ENCODE measurements at regions not wholly inside any gene's neighbourhood (a gene's known extent, or its start where the extent isn't known, plus 50 kb on each side); places are given as distances from the start of the nearest gene placed in this dataset.

DNA sequence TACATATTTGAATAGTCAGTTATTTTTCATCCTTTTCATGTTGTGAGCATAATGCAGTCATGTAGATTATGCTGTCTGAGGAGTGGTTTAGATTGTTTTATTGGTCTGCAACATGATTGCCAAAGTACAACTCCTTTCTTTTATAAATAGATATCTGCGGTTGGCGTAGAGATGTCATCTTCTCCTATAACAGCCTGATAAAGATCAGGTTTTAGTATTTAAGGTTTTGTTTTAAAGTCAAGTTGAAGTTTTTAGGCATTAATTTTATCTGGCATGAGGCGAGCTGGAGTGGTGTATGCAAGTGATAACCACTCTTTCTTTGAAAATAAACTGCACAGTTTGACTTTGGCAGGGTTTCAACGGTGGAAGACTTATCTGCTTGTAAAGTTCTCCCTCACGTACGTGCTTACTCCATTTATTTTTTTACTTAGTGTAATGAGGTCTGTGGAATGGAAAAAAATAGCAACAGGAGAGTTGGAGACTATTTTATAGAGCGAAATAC, 126.3 kb downstream of the FBXO8 start:
- TF ChIP-seq, protein P1, sequence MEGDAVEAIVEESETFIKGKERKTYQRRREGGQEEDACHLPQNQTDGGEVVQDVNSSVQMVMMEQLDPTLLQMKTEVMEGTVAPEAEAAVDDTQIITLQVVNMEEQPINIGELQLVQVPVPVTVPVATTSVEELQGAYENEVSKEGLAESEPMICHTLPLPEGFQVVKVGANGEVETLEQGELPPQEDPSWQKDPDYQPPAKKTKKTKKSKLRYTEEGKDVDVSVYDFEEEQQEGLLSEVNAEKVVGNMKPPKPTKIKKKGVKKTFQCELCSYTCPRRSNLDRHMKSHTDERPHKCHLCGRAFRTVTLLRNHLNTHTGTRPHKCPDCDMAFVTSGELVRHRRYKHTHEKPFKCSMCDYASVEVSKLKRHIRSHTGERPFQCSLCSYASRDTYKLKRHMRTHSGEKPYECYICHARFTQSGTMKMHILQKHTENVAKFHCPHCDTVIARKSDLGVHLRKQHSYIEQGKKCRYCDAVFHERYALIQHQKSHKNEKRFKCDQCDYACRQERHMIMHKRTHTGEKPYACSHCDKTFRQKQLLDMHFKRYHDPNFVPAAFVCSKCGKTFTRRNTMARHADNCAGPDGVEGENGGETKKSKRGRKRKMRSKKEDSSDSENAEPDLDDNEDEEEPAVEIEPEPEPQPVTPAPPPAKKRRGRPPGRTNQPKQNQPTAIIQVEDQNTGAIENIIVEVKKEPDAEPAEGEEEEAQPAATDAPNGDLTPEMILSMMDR (IDR thresholded peaks at IDR 0.05; ENCODE audit: borderline replicate concordance, insufficient read depth, low read depth, low read length): no peak
- no peak overlapping the region for H3K4me3 ChIP-seq (ENCODE audit: low read depth, low read length)

DNA sequence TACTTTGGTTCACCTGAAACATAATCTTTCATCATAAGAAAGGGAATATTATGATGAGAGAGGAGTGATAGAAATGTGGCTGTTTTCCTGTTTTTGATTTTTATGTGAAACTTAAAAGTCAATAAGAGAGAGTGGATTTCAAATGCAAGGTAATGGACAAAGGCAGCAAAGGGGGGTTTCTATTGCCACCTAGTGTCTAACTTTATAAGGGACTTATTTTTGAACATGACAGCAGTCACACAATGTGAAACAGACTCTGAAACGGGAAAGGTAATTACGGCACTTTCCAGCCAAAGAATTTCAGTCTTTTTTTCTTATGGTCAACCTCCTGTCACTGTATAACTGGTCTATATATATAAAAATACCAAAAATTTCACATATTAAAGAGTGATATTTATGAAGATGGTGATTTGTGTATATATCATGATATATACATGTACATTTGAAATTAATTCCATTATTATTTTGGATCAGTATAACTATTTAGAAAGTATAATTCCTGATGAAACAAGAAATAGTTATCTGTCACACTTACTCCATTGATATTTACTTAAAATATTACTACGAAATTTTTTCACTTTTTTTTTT, 127.1 kb downstream of the FBXO8 start:
- no peak overlapping the region for H3K4me3 ChIP-seq (ENCODE audit: low read depth, low read length)
- TF ChIP-seq, protein P1 (IDR thresholded peaks at IDR 0.05; ENCODE audit: borderline replicate concordance, insufficient read depth, low read depth, low read length): peak; percentile 47; the same call in 1 of the 2 replicates

DNA sequence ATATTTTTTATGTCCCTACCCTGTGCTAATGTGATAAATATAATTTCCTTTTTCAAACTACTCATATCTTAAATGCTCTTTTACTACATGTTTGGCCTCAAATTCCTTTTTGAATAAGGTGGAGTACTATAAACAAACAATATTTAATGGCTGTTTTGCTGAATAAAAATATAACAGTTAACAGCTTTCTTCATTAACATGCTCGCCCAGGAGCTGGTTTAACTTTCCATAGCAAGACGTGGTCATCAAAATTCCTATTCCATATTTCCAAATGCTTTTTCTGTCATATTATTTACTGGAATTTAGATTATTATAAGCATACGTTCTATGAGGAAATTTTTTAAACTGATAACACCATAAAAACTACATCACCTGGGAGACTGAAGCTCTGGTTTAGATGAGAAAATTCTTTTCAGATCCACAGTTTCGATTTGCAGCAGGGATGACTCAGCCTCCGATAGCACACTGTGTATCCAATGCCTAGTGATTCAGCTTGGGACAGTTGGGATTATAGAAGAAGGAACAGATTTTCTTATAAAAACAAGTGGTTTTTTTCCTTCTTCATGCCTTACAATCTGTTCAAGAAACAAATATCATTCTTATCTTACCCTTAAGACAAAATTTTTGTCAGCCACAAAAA, 129.1 kb downstream of the FBXO8 start:
- TF ChIP-seq, protein P1 (IDR thresholded peaks at IDR 0.05; ENCODE audit: borderline replicate concordance, insufficient read depth, low read depth, low read length): no peak
- H3K4me3 ChIP-seq (ENCODE audit: low read depth, low read length): no peak overlapping the region

DNA sequence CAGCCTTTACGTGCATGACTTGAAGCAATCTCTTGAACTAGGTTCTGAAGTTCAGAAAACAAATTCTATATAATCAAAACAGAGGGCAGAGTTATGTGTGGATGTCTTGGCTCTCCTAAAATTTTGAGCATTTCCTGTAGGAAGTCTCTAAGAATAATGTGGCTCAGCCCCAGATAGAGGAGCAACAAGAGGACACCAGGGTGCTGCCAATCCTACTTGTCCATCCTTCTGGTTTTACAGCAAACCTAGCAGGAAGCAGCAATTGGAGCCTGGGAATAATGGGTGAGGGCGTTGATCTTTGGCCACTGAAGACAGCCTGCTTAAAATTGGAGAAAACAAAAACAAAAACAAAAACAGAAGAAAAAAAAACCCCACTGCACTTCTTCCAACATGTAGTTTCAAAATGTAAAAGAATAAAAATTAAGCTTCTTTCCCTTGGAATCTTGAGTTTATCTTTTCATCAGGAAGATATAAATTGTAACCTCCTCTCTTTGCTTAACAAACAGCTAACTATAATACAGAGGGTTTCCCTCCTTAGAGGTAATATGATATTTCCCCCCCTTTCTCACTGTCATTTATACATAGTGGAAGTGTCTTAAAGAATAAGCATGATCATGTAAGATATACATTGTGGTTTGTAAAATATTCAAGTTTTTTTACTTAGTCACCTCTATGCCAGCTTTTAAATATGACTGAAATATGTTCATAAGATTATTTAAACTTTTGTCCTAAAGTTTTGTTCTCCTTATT, 130.6 kb downstream of the FBXO8 start:
- TF ChIP-seq, protein P1 (IDR thresholded peaks at IDR 0.05; ENCODE audit: borderline replicate concordance, insufficient read depth, low read depth, low read length): no peak
- H3K4me3 ChIP-seq (ENCODE audit: low read depth, low read length): no peak overlapping the region

DNA sequence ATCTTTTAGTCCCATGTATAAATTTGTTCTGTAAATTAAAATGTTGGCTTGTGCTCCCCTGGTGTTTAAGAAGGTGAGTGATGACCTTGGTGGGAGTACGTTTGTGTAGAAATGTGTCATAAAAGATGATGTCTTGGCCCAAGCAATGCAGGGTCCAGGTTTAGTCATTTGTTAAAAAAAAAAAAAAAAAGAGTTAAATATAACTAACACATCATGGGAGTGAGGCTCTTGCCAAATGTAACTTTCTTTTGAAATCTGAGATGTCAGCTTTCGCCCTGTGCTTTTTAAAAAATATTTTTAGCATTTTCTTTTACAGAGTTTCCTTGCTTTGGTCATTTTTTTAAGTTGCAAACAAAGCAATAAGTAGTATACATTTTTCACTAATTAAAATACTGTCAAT, 135.6 kb downstream of the FBXO8 start:
- H3K4me3 ChIP-seq (ENCODE audit: low read depth, low read length): no peak overlapping the region
- TF ChIP-seq, protein P1 (IDR thresholded peaks at IDR 0.05; ENCODE audit: borderline replicate concordance, insufficient read depth, low read depth, low read length): no peak

DNA sequence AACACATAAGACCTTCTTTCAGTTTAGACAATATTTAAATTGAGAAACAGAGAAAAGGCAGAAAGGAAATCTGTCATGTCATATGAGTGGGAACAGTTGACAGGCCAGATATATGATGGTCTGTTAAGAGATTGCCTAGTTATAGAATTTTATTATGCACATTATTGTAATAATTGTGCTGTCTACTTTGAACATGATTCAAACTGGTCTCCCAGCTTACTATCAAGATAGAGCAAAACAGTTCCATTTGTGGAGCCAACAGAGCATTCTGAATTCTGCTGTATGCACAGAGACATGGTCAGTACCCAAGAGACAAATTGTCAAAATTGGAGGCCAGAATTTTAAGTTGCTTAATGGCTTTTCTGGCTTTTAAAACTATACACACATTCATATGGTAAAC, 139.4 kb downstream of the FBXO8 start:
- TF ChIP-seq, protein P1 (IDR thresholded peaks at IDR 0.05; ENCODE audit: borderline replicate concordance, insufficient read depth, low read depth, low read length): no peak
- no peak overlapping the region for H3K4me3 ChIP-seq (ENCODE audit: low read depth, low read length)
